ENCODE measurements at regions not wholly inside any gene's neighbourhood (a gene's known extent, or its start where the extent isn't known, plus 50 kb on each side); places are given as distances from the start of the nearest gene placed in this dataset.

- TF ChIP-seq, protein P1, sequence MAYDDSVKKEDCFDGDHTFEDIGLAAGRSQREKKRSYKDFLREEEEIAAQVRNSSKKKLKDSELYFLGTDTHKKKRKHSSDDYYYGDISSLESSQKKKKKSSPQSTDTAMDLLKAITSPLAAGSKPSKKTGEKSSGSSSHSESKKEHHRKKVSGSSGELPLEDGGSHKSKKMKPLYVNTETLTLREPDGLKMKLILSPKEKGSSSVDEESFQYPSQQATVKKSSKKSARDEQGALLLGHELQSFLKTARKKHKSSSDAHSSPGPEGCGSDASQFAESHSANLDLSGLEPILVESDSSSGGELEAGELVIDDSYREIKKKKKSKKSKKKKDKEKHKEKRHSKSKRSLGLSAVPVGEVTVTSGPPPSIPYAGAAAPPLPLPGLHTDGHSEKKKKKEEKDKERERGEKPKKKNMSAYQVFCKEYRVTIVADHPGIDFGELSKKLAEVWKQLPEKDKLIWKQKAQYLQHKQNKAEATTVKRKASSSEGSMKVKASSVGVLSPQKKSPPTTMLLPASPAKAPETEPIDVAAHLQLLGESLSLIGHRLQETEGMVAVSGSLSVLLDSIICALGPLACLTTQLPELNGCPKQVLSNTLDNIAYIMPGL (CRISPR knock-in tag; IDR thresholded peaks at IDR 0.05), result no peak
- TF ChIP-seq NR3C1 (CRISPR knock-in tag; conservative IDR thresholded peaks at IDR 0.05; ENCODE audit: low read depth) (no peak), KAT7 (CRISPR knock-in tag; IDR thresholded peaks at IDR 0.05; ENCODE audit: borderline replicate concordance) (no peak), CTCF (IDR thresholded peaks at IDR 0.05) (no peak)
Measured at GRCh38 chr7:81036057-81036456, 117.2 kb upstream of the SEMA3C start.
